ENCODE measurements at regions not wholly inside any gene's neighbourhood (a gene's known extent, or its start where the extent isn't known, plus 50 kb on each side); places are given as distances from the start of the nearest gene placed in this dataset.

DNA sequence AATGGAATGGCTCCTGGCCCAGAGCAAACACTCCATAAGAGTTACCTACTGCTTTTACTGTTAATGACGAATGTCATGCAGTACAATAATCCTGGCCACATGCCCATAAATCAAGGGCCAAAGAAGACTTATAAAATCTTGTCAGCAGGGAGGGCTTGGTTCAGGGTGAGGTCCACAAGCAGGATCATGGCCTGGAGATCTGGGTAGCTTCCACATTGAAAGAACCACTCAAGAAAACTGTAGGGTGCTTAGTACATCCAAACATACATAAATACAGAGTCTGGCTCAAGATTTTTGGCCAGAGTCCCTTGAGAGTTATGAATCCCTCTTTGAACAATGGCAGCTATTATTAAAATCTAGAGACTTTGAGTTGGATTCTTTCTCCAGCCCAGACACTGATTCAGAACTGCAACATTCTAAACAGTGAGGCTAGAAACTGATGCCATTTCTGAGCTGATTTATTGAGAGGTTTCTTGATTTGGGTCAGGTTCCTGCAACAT is 188.7 kb downstream of the CDC5L start:
- Mint-ChIP-seq H3K27ac (no peak overlapping the region), H3K4me1 (no peaks in the 10 kb centered on the region), H3K4me3 (no peak overlapping the region)

DNA sequence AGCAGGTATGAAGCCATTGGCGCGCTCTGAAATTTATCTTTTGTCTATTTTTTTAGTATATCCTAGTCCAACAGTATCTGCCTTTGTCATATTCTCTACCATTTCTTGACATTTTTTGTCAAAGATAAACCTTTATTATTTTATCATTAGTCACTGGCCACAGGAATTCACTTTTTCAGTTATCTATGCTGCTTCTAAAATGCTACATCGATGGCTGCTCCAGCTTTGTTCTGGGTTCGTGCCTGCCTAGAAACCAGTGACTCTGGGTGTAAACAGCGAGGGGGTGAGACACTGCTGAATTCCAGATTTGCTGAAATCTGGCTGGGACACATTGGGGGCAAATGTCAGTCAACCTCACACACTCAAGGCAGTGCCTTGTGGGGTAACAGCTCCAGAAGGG is 193.4 kb downstream of the CDC5L start:
- H3K9me3 Mint-ChIP-seq = peaks cover 0 to 6% (median 0%) of the 10 kb centered on the region in 6 donors
- H3K27ac Mint-ChIP-seq = no peak overlapping the region
- no peak overlapping the region for H3K4me3 Mint-ChIP-seq
- no peak for DNase-seq
- H3K4me1 Mint-ChIP-seq = no peaks in the 10 kb centered on the region
- H3K36me3 Mint-ChIP-seq = no peaks in the 10 kb centered on the region
- peaks cover 0 to 5% (median 5%) of the 10 kb centered on the region in 3 donors for H3K27me3 Mint-ChIP-seq (ENCODE audit: low read depth in 3 of 3)

More for the DNA sequence above, 188.7 kb downstream of the CDC5L start:
- peaks cover 0 to 3% (median 3%) of the 10 kb centered on the region in 3 donors for H3K27me3 Mint-ChIP-seq (ENCODE audit: low read depth in 3 of 3)
- DNase-seq = no peak
- no peaks in the 10 kb centered on the region for H3K9me3 Mint-ChIP-seq
- H3K36me3 Mint-ChIP-seq = no peaks in the 10 kb centered on the region

DNA sequence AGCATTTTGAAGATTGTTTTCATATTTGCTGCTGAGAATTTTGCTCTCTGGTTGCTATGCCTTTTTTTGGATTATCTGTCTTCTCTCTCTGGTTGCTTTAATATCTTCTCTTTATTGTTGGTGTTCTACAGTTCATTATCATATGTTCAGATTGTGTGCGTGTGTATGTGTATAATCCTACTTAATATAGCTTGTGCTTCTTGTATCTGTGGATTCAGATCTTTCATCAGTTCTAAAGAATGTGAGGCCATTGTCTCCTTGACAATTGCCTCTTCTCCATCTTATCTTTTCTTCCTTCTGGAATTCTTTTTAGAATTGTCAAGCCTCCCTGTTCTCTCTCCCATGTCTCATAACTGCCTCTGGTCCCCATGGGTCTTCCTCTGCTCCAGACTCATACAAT is 195.4 kb downstream of the CDC5L start:
- no peak overlapping the region for H3K27ac Mint-ChIP-seq
- H3K9me3 Mint-ChIP-seq = peaks cover 0 to 6% (median 0%) of the 10 kb centered on the region in 6 donors
- peaks cover 2 to 5% (median 4%) of the 10 kb centered on the region in 3 donors for H3K27me3 Mint-ChIP-seq (ENCODE audit: low read depth in 3 of 3)
- no peak for DNase-seq
- H3K4me3 Mint-ChIP-seq = no peak overlapping the region
- H3K36me3 Mint-ChIP-seq = no peaks in the 10 kb centered on the region
- no peaks in the 10 kb centered on the region for H3K4me1 Mint-ChIP-seq

DNA sequence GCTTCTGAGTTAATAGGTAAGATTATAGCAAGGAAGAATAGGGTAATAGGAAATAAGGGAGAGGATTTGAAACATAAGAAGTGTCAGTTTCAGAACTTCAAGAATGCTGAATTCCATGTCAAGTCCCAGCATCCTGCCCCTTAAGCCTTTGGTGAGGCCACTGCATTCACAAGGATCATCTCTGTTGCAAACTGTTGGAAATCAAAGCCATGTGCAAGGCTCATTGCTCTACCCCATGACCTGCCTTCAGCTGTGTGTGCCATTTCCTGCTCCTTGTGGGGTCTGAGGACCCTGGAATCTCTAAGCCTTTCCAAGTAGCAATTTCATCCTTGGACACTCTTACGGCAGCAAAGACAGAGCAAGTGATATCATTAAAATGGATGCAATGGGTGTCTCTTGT is 203.0 kb downstream of the CDC5L start:
- no peak overlapping the region for H3K27ac Mint-ChIP-seq
- DNase-seq = no peak
- H3K36me3 Mint-ChIP-seq = no peaks in the 10 kb centered on the region
- no peaks in the 10 kb centered on the region for H3K4me1 Mint-ChIP-seq
- H3K27me3 Mint-ChIP-seq (ENCODE audit: low read depth in 3 of 3) = peaks cover 2 to 13% (median 5%) of the 10 kb centered on the region in 3 donors
- no peak overlapping the region for H3K4me3 Mint-ChIP-seq
- H3K9me3 Mint-ChIP-seq = peaks cover 0 to under 1% (median 0%) of the 10 kb centered on the region in 6 donors

DNA sequence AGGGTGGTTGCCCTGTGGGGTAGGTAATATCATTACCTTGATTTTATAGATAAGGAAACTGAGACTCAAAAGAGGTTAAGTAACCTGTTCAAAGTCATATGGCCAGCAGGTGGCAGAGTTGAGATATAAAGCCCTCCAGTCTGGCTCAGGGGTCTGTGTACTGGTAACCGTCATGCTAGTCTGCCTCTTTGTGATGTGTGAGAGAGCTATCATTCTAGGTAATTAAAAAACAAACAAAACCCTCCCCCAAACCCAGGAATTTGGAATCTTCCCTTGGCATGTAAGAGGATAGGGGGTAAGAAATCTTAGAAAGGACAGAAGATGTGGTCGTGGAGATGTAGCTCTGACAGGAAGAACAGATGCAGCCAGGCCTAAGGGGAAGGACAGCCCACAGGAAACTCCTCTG is 206.0 kb downstream of the CDC5L start:
- H3K9me3 Mint-ChIP-seq = no peaks in the 10 kb centered on the region
- no peaks in the 10 kb centered on the region for H3K4me1 Mint-ChIP-seq
- peaks cover 0 to 9% (median 5%) of the 10 kb centered on the region in 3 donors for H3K27me3 Mint-ChIP-seq (ENCODE audit: low read depth in 3 of 3)
- peak; percentile 11 to 25 (median 15) for DNase-seq
- no peaks in the 10 kb centered on the region for H3K36me3 Mint-ChIP-seq
- no peak overlapping the region for H3K27ac Mint-ChIP-seq
- no peak overlapping the region for H3K4me3 Mint-ChIP-seq

DNA sequence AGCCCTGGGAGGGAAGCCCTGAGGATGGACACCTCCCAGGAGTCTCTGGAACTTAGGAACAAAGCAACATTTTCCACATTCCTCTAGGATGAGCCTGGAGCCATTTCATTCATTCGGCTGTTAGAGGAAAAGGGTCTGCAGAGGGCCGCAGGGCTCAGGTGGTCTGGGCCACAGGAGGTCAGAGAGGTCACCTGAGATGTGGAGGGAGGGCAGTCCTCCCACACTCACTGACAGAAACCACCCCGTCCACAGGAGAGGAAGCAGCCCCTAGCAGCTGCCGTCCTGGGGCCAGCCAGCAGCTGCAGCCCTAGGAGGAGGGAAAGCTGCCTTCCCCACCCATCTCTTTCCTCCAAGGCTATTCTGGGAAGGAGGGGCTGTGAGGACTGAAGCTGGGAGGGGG is 207.0 kb downstream of the CDC5L start:
- Mint-ChIP-seq H3K27ac (no peak overlapping the region), H3K9me3 (no peaks in the 10 kb centered on the region), H3K4me1 (no peaks in the 10 kb centered on the region), H3K36me3 (no peaks in the 10 kb centered on the region), H3K27me3 (ENCODE audit: low read depth in 3 of 3) (peaks cover 2 to 5% (median 2%) of the 10 kb centered on the region in 3 donors), H3K4me3 (no peak overlapping the region)
- DNase-seq = no peak

DNA sequence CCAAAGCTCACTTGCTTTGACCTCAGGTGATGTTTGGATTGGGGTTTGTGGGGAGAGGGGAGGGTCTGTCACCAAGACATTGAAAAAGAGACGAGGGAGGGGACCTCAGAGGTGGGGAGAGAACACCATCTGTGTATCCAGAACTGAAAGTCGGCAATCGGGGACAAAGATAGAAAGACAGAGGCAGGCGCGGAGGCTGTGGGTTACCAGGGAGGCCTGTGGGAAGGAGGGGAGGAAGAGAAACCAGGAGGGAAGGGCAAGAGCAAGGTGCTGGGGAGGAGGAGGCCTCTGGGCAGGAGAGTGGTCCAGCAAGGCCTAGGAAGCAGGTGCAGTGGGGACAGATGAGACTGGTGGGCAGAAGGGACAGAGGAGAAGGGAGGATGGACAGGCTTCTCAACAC is 211.2 kb downstream of the CDC5L start:
- Mint-ChIP-seq H3K36me3 (no peaks in the 10 kb centered on the region), H3K27ac (no peak overlapping the region), H3K27me3 (ENCODE audit: low read depth in 3 of 3) (peaks cover 2 to 7% (median 5%) of the 10 kb centered on the region in 3 donors), H3K4me3 (no peak overlapping the region), H3K4me1 (no peaks in the 10 kb centered on the region), H3K9me3 (no peaks in the 10 kb centered on the region)
- DNase-seq = no peak

DNA sequence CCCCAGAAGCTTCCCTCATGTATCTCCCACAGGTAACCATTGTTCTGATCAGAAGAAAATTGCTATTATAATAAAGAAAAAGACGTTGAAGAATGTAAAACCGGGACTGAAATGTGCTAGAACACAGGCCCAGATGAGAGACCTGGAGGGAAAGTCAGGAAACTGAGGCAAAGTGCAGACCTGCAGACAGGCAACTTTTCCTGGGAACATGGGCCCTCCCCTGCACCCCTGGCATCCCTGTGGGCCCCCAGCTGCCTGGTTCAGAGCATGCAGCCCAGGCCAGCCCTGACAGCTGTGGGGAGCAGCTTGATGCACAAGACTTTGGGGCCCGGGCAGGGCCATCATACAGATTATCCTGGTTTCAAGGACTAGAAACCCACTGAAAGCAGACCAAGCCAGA is 212.2 kb downstream of the CDC5L start:
- Mint-ChIP-seq H3K4me3 (no peak overlapping the region), H3K27ac (no peak overlapping the region), H3K36me3 (no peaks in the 10 kb centered on the region), H3K27me3 (ENCODE audit: low read depth in 3 of 3) (peaks cover 2 to 5% (median 5%) of the 10 kb centered on the region in 3 donors), H3K4me1 (no peaks in the 10 kb centered on the region), H3K9me3 (no peaks in the 10 kb centered on the region)
- no peak for DNase-seq

DNA sequence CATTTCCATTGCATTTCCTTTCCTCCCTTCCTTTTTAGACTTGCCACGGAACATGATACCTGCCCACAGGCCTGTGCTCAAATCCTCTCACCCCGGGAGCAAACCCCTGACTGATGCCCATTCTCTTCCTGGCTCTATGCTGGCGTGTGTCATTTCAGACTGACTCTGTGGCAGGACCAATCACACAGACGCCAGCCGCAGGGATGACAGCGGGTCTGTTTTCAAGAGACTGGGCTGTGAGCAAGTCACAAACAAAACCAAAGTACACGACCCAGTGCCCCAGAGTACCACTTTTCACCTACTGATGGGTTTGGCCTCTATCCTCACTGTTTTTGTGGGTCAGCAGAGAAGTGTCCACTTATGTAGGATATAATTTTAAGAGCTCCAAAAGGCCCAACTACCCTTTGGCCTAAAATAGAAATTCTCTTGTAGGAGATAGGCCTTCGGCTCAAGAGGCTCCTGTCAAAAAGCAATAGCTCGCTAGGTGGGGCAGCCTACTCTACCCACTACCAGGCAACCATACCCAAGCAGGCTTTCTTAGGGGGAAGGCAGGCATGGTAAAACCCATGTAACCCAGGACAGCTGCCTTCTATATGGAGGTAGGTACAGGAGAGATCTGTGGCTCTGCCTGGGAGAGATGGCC is 215.7 kb downstream of the CDC5L start:
- no peak for DNase-seq
- no peaks in the 10 kb centered on the region for H3K4me1 Mint-ChIP-seq
- peaks cover 2 to 7% (median 5%) of the 10 kb centered on the region in 3 donors for H3K27me3 Mint-ChIP-seq (ENCODE audit: low read depth in 3 of 3)
- H3K9me3 Mint-ChIP-seq = peaks cover 0 to 1% (median 0%) of the 10 kb centered on the region in 6 donors
- no peak overlapping the region for H3K4me3 Mint-ChIP-seq
- H3K27ac Mint-ChIP-seq = no peak overlapping the region
- H3K36me3 Mint-ChIP-seq = no peaks in the 10 kb centered on the region

DNA sequence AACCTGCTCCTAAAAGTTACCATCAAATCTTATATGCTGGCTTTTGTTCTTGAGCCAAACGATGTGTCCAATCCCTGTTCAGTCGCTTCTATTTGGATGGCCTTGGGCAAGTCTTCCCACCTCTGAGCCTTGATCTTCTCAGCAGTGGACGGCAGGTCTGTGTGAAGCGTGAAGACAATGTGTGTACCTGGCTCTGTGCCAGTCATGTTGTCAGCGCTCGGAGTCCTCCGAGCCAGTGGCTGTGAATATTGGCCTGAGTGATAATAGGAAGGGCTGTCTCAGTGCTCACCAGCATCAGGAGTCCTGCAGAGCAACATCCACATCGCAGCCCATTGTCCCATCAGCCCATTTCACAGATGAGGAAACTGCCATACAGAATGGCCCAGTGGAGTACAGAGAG is 219.0 kb downstream of the CDC5L start:
- Mint-ChIP-seq H3K4me1 (no peaks in the 10 kb centered on the region), H3K27ac (no peak overlapping the region), H3K4me3 (no peak overlapping the region), H3K9me3 (peaks cover 0 to 1% (median 0%) of the 10 kb centered on the region in 6 donors), H3K36me3 (no peaks in the 10 kb centered on the region), H3K27me3 (ENCODE audit: low read depth in 3 of 3) (peaks cover 0 to 2% (median 2%) of the 10 kb centered on the region in 3 donors)
- DNase-seq = no peak

DNA sequence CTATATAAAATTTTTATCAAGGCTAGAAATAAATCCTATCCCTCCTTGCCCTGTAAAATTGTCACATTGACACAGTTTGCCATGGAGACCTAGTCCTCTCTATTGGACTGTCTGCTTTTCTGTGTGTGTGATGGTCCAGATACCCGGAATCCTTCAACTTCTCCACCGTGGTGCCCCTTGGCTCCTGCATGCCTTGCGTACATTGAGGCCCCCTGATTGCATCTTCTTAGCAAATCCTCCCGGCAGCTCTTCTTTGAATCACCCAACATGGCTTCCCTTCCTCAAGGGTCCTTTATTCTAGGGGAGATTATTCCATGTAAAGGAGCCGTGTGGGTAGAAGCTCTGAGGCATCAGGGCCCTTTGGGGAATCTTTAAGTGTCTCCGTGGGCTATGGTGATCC is 219.5 kb downstream of the CDC5L start:
- Mint-ChIP-seq H3K9me3 (peaks cover 0 to 1% (median 0%) of the 10 kb centered on the region in 6 donors), H3K27ac (no peak overlapping the region), H3K4me1 (no peaks in the 10 kb centered on the region), H3K27me3 (ENCODE audit: low read depth in 3 of 3) (peaks cover 0 to 2% (median 2%) of the 10 kb centered on the region in 3 donors), H3K36me3 (no peaks in the 10 kb centered on the region), H3K4me3 (no peak overlapping the region)
- DNase-seq = no peak

DNA sequence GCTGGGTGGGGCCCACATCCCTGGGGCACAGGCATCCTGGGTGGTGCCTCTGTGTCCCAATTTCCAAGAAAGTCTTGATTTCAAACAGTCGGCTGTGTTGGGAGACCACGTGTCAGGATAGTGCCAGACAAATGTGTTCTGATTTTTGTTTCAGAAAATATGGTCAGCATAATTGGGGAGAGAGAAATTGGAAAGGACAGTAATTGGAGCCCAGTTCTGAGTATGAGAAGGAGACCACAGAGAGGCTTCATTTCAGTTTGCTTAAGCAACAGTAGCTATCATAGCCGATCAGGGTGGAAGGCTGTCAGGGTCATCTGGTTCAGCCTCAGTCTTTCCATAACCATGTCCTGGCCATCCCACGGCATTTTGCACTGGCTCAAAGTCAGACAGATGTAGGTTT is 220.7 kb downstream of the CDC5L start:
- H3K27ac Mint-ChIP-seq = no peak overlapping the region
- DNase-seq = no peak
- no peaks in the 10 kb centered on the region for H3K4me1 Mint-ChIP-seq
- H3K36me3 Mint-ChIP-seq = no peaks in the 10 kb centered on the region
- H3K27me3 Mint-ChIP-seq (ENCODE audit: low read depth in 3 of 3) = peaks cover 0 to 2% (median 0%) of the 10 kb centered on the region in 3 donors
- H3K9me3 Mint-ChIP-seq = peaks cover 0 to 1% (median 0%) of the 10 kb centered on the region in 6 donors
- no peak overlapping the region for H3K4me3 Mint-ChIP-seq

DNA sequence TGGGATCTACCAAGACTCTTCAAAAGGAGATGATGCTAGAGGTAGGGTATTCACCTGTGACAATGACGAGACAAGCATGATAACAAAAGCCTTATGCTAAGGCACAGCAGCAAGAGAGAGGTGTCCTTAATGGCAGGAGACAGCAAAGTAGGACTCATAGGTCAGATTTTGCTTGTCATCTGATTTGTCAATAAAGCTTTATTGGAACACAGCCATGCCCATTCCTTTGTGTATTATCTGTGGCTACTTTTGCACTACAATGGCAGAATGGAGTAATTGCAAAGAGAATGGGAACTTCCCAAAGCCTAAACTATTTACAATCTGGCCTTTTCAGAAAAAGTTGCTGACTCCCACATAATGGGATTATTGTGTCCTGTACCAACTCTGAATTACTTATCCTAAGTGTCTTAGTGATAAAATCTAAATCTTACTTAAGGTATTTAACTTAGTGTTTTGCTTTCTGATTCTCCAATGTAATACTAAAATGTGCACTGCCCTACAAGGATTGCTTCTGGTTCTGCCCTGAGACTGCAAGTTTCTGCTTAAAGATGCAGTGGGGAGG is 221.6 kb downstream of the CDC5L start:
- Mint-ChIP-seq H3K36me3 (no peaks in the 10 kb centered on the region), H3K4me3 (no peak overlapping the region), H3K27ac (no peak overlapping the region), H3K27me3 (ENCODE audit: low read depth in 3 of 3) (peaks cover 0 to 2% (median 0%) of the 10 kb centered on the region in 3 donors), H3K9me3 (peaks cover 0 to 1% (median 0%) of the 10 kb centered on the region in 6 donors), H3K4me1 (no peaks in the 10 kb centered on the region)
- no peak for DNase-seq

DNA sequence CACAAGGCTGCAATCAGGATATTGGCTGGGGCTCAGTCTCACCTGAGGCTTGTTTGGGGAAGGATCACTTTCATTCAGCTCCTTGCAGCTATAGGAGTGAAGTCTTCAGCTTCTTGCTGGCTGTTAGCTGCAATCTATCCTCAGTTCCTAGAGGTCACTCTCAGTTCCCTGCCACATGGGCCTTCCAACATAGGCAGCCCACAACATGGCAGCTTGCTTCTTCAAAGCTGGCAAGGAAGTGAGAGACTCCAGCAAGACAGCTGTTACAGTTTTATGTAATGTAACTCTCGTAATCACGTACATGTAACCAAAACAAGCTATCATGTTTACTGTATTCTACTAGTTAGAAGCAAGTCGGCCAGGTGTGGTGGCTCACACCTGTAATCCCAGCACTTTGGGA is 226.9 kb downstream of the CDC5L start:
- Mint-ChIP-seq H3K4me1 (no peaks in the 10 kb centered on the region), H3K36me3 (no peaks in the 10 kb centered on the region), H3K4me3 (no peak overlapping the region), H3K9me3 (no peaks in the 10 kb centered on the region), H3K27ac (no peak overlapping the region), H3K27me3 (ENCODE audit: low read depth in 3 of 3) (peaks cover 0 to 2% (median 0%) of the 10 kb centered on the region in 3 donors)
- DNase-seq = no peak
